ENCODE measurements at regions not wholly inside any gene's neighbourhood (a gene's known extent, or its start where the extent isn't known, plus 50 kb on each side); places are given as distances from the start of the nearest gene placed in this dataset.

DNA sequence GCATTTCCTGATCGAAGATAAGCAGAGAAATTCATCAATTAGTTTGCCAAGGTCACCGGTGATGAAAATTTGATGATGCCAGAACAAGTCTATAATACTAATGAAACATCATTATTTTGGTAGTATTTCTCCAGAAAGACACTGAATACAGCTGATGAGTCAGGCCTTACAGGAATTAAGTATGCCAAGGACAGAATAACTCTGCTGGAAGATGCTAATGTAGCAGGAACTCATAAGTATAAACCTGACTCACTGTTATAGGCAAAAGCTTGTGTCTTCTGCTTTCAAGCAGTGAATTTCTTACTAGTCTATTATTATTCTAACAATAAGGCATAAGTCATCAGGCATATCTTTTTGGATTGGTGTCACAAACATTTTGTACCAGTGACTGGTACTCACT, 1825.1 kb upstream of the IGFBP7 start:
- Histone ChIP-seq H3K27ac (ENCODE audit: low read depth, low read length) (no peak overlapping the region), H3K4me2 (ENCODE audit: low read length) (no peak overlapping the region), H3K36me3 (ENCODE audit: insufficient read depth, low read length) (no peaks in the 10 kb centered on the region), H3K27me3 (ENCODE audit: insufficient read depth, low read length) (no peaks in the 10 kb centered on the region), H4K20me1 (ENCODE audit: insufficient read depth, low read length) (no peaks in the 10 kb centered on the region), H3K9ac (ENCODE audit: low read length) (no peak overlapping the region), H3K9me3 (ENCODE audit: insufficient read depth, low read depth, low read length) (no peaks in the 10 kb centered on the region), H3K4me1 (ENCODE audit: insufficient read depth, low read length) (no peaks in the 10 kb centered on the region), H3K79me2 (ENCODE audit: insufficient read depth, low read length) (no peaks in the 10 kb centered on the region), H2AFZ (ENCODE audit: low read depth, low read length) (no peak overlapping the region), H3K4me3 (ENCODE audit: insufficient read depth, low read depth, low read length) (no peak overlapping the region)
- peaks cover 5% of the 10 kb centered on the region for H3K9me3 Mint-ChIP-seq (ENCODE audit: unreplicated experiment)
- H3K27ac Mint-ChIP-seq (ENCODE audit: unreplicated experiment) = no peak overlapping the region
- TF ChIP-seq, protein P1, sequence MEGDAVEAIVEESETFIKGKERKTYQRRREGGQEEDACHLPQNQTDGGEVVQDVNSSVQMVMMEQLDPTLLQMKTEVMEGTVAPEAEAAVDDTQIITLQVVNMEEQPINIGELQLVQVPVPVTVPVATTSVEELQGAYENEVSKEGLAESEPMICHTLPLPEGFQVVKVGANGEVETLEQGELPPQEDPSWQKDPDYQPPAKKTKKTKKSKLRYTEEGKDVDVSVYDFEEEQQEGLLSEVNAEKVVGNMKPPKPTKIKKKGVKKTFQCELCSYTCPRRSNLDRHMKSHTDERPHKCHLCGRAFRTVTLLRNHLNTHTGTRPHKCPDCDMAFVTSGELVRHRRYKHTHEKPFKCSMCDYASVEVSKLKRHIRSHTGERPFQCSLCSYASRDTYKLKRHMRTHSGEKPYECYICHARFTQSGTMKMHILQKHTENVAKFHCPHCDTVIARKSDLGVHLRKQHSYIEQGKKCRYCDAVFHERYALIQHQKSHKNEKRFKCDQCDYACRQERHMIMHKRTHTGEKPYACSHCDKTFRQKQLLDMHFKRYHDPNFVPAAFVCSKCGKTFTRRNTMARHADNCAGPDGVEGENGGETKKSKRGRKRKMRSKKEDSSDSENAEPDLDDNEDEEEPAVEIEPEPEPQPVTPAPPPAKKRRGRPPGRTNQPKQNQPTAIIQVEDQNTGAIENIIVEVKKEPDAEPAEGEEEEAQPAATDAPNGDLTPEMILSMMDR (IDR thresholded peaks at IDR 0.05; ENCODE audit: insufficient read depth, low read depth, low read length) = no peak
- TF ChIP-seq EZH2 (IDR thresholded peaks at IDR 0.05; ENCODE audit: insufficient read depth, low read length) = no peak
- H3K36me3 Mint-ChIP-seq (ENCODE audit: low read depth, unreplicated experiment) = no peaks in the 10 kb centered on the region
- no peak for DNase-seq (ENCODE audit: low read depth)
- no peak overlapping the region for H3K4me3 Mint-ChIP-seq (ENCODE audit: unreplicated experiment)
- no peaks in the 10 kb centered on the region for H3K27me3 Mint-ChIP-seq (ENCODE audit: low read depth, unreplicated experiment)
- no peaks in the 10 kb centered on the region for H3K4me1 Mint-ChIP-seq (ENCODE audit: low read depth, unreplicated experiment)
- no peak for FAIRE-seq

DNA sequence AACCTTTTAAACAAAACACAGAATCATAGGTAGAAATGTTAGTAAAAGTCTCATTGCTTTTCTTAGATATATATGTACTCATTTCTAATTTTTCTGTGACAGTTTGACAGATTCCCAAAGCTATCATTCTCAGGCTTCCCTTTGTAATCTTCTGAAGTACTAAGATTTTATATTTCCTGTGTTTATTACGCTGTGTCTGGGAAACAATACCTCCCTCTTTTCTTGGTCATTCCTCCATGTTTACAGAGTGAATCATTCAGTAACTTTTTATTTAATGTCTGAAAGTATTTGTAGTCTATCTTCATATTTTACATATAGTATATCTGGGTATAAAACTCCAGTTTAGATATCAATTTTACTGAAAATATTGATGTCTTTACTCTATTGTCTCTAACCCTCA, 1826.3 kb upstream of the IGFBP7 start:
- no peaks in the 10 kb centered on the region for H3K4me1 Mint-ChIP-seq (ENCODE audit: low read depth, unreplicated experiment)
- DNase-seq (ENCODE audit: low read depth) = no peak
- Histone ChIP-seq H3K9me3 (ENCODE audit: insufficient read depth, low read depth, low read length) (no peaks in the 10 kb centered on the region), H3K4me2 (ENCODE audit: low read length) (no peak overlapping the region), H3K9ac (ENCODE audit: low read length) (no peak overlapping the region), H3K4me1 (ENCODE audit: insufficient read depth, low read length) (no peaks in the 10 kb centered on the region), H3K36me3 (ENCODE audit: insufficient read depth, low read length) (no peaks in the 10 kb centered on the region), H3K27me3 (ENCODE audit: insufficient read depth, low read length) (no peaks in the 10 kb centered on the region), H3K79me2 (ENCODE audit: insufficient read depth, low read length) (no peaks in the 10 kb centered on the region), H2AFZ (ENCODE audit: low read depth, low read length) (no peak overlapping the region), H3K4me3 (ENCODE audit: insufficient read depth, low read depth, low read length) (no peak overlapping the region), H3K27ac (ENCODE audit: low read depth, low read length) (no peak overlapping the region), H4K20me1 (ENCODE audit: insufficient read depth, low read length) (no peaks in the 10 kb centered on the region)
- H3K27me3 Mint-ChIP-seq (ENCODE audit: low read depth, unreplicated experiment) = no peaks in the 10 kb centered on the region
- H3K36me3 Mint-ChIP-seq (ENCODE audit: low read depth, unreplicated experiment) = no peaks in the 10 kb centered on the region
- no peaks in the 10 kb centered on the region for H3K9me3 Mint-ChIP-seq (ENCODE audit: unreplicated experiment)
- H3K27ac Mint-ChIP-seq (ENCODE audit: unreplicated experiment) = no peak overlapping the region
- no peak for FAIRE-seq
- H3K4me3 Mint-ChIP-seq (ENCODE audit: unreplicated experiment) = no peak overlapping the region
- no peak for TF ChIP-seq EZH2 (IDR thresholded peaks at IDR 0.05; ENCODE audit: insufficient read depth, low read length)
- TF ChIP-seq, protein P1 (IDR thresholded peaks at IDR 0.05; ENCODE audit: insufficient read depth, low read depth, low read length) = no peak

DNA sequence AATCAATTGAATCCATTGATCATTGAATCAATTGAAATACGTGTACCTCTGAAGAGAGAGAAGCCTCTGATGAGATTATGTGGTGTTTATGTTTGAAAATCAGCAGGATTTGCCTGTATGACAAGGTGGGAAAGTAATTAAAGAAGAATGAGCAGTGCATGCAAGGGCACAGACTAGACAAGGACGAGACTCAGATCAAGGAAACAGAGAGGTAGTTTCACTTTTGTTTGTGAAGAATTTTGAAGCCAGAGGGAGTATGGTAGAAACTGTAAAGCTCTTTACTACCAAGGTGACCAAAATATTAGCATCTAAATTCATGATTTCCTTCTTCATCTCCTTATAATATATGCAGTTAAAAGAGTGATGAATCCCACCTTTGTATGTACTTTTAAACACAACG, 1830.0 kb upstream of the IGFBP7 start:
- H3K4me1 ChIP-seq (ENCODE audit: insufficient read depth, low read length) = no peaks in the 10 kb centered on the region
- H3K4me3 ChIP-seq (ENCODE audit: insufficient read depth, low read depth, low read length) = no peak overlapping the region
- no peaks in the 10 kb centered on the region for H4K20me1 ChIP-seq (ENCODE audit: insufficient read depth, low read length)
- Mint-ChIP-seq H3K27me3 (ENCODE audit: low read depth, unreplicated experiment) (no peaks in the 10 kb centered on the region), H3K36me3 (ENCODE audit: low read depth, unreplicated experiment) (no peaks in the 10 kb centered on the region), H3K27ac (ENCODE audit: unreplicated experiment) (no peak overlapping the region), H3K4me1 (ENCODE audit: low read depth, unreplicated experiment) (no peaks in the 10 kb centered on the region), H3K9me3 (ENCODE audit: unreplicated experiment) (peaks cover 3% of the 10 kb centered on the region), H3K4me3 (ENCODE audit: unreplicated experiment) (no peak overlapping the region)
- no peak overlapping the region for H3K9ac ChIP-seq (ENCODE audit: low read length)
- no peaks in the 10 kb centered on the region for H3K27me3 ChIP-seq (ENCODE audit: insufficient read depth, low read length)
- H3K36me3 ChIP-seq (ENCODE audit: insufficient read depth, low read length) = no peaks in the 10 kb centered on the region
- no peak overlapping the region for H2AFZ ChIP-seq (ENCODE audit: low read depth, low read length)
- no peak for DNase-seq (ENCODE audit: low read depth)
- H3K27ac ChIP-seq (ENCODE audit: low read depth, low read length) = no peak overlapping the region
- H3K9me3 ChIP-seq (ENCODE audit: insufficient read depth, low read depth, low read length) = no peaks in the 10 kb centered on the region
- FAIRE-seq = no peak
- H3K79me2 ChIP-seq (ENCODE audit: insufficient read depth, low read length) = no peaks in the 10 kb centered on the region
- no peak overlapping the region for H3K4me2 ChIP-seq (ENCODE audit: low read length)
- no peak for TF ChIP-seq EZH2 (IDR thresholded peaks at IDR 0.05; ENCODE audit: insufficient read depth, low read length)
- TF ChIP-seq, protein P1 (IDR thresholded peaks at IDR 0.05; ENCODE audit: insufficient read depth, low read depth, low read length) = no peak

Measured in astrocyte (in vitro differentiated cells and primary cell).